ENCODE measurements at regions not wholly inside any gene's neighbourhood (a gene's known extent, or its start where the extent isn't known, plus 50 kb on each side); places are given as distances from the start of the nearest gene placed in this dataset.
A peak's percentile ranks its signal among the peaks of the same experiment; 100 is the strongest.
"Not testable (repeated sequence)": the region's sequence is repeated elsewhere in the genome, so short reads cannot be mapped to it uniquely, and the experiment has no call there.

DNA sequence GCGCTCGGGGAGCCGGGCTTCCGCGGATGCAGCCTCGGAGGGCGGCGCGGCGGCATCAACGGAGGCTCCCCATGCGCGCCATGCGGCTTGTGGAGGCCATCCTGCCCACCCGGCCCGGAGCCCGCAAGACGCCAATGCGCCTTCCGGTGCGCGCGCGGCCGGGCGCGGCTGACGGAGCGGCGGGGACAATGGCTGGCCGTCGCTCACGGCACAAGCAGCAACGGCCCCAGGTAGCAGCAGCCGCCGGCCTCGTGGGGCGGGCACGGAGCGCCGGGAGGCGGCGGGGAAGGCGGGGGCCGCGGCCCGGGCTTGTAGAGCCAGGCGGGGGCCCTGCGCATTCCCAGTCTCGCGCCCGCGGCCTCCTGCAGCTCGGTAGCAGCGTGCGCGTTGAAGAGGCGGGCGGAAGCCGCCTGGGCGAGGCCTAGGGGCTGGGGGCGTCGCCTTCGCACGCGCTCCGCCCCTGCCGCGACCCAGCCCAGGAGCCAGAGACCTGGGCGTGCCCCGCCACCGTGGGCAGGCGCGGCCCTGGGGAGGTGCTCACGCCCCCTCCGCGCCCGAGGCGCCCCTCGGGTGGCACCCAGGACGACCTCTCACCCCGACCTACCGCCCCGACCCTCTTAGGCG, 130.2 kb upstream of the PRKX start:
- not testable (repeated sequence) for DNase-seq (ENCODE audit: low read depth)

DNA sequence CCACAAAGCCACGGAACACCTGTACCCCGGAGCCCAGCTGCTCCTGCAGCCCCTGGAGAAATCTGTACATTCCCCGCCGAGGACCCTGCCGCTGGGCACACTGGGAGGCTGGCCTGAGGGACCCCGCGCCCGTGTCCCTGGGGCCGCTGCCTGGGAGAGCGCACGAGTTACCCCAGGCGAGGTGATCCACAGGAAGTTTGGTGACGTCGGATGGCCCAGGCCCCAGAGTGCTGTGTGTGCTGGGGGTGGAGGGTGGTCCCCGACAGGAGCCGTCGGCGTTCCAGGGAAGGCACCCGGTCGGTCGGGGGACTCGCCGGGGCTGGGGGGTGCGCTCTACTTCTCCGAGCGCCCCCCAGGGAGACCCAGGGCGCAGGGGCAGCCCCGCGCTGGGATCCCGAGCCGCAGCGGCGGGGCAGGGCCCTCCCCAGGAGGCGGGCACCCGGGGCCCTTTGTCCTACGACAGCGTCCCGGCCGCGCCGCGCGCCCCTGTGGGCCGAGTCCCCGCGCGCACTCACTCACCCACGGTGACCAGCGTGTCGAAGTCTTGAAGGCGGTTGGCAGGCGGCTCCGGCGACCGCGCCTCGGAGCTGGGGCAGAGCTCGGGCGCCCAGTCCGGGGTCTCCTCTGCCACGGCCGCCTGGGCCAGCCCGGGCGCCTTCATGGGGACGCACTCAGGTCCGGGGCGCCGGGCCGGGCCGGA, 129.5 kb upstream of the PRKX start:
- not testable (repeated sequence) for DNase-seq (ENCODE audit: low read depth)

DNA sequence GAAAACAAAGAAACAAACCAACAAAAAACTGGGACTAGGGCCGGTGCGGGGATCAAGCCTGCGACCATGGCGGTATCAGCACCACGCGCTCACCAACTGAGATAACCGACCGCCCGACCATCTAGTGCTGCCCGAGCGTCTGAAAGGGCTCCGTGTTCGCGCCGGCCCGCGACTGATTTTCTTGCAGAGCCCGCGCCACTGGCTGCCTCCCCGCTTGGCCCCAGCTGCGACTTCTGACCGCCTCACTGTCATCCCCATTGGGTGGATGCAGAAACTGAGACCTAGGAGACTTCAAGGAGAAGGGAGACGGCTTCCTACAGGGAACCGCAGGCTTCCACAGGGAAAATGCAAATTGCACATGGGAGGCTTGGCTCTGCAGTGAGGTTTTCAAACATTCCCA, 125.3 kb upstream of the PRKX start:
- not testable (repeated sequence) for DNase-seq (ENCODE audit: low read depth)

DNA sequence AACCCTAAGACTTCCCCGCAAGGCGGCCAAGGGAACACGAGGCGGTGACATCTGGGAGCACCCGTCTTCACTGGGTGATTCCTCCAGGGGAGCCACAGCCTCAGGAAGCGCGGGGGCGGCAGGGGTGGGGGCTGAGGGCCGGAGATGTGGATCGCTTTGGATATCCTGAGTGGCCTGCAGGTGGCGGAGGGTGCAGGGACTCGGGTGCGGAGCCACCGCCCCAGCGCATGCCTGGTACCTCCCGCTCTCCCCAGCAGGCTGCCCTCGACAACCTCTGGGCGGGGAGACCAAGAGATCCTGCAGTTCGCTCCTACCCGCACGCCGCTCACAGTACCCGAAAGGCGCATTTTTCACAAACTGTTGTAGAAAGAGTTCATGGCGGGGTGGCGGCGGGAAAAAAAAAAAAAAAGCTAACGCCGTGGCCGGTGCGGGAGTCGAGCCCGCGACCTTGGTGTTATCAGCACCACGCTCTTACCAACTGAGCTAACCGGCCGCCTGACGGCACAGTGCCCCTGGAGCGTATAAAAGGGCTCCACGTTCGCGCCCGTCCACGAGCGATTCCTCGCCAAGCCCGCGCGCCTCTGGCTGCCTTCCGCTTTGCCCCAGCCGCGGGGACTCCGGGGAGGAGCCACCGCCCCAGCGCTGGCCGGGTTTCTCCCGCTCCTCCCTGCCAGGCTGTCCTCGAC, 124.7 kb upstream of the PRKX start:
- DNase-seq (ENCODE audit: low read depth): not testable (repeated sequence)

DNA sequence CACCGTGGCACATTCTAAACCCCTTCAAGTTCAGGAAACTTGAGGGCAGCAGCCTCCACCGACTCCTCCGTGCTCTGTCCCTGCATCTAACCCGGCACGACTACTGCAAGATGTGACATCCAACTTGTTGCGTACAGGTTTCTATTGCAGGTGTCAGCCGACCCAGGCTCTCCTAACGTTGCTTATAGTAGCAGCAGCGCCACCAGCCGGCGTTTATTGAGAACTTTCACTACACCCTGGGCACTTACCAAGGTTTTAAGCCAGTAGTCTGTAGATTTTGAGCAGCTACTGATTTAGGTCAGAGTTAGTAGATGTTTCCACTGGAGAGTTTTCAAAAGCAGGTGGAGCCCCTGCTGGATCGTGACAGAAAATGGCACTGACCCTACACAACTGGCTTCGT, 123.8 kb upstream of the PRKX start:
- not testable (repeated sequence) for DNase-seq (ENCODE audit: low read depth)

DNA sequence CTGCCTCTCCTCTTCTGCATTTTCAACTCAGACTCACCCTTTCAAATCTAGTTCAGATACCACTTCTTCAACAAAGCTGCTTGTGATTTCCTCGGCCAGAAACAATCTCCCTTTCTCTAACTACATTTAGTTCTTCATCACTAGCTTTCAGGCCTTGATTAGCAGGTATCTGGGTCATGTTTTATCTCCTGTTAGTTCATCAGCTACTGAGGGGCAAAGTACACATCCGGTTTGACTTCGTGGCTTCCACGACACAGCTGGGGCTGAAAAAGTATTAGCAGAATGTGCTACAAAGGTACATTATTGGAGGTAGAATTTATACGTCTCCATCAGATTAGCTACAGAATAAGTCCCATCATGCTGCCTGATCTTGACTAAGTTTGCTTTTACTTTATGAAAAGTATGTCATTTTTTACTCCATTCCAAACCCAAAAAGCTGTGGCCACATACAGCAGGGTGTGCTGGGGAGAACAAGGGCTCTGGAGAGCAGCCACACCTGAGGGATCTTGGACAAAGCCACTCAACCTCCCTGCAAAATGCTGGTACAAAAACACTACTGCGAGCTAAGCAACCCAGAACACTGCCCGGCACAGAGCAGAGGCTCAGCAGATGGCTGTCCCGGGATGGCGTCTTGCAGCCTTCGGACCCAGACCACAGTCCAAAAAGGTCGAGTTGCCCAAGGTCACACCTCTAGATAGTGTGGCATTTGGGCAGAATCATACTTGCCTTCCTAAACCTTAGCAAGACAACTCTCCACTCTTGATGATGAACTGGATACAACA, 120.5 kb upstream of the PRKX start:
- DNase-seq (ENCODE audit: low read depth): not testable (repeated sequence)

DNA sequence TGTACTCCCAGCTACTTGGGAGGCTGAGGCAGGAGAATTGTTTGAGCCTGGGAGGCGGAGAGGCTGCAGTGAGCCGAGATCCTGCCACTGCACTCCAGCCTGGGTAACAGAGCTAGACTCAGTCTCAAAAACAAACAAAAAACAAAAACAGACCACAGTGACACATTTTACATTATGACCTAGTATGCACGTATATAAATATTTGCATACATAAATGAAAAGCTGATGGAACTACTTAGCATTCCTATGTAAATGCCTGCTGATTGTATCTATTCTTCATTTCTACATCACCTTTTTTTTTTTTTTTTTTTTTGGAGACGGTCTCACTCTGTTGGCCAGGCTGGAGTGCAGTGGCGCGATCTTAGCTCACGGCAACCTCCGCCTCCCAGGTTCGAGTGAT, 116.6 kb upstream of the PRKX start:
- not testable (repeated sequence) for DNase-seq (ENCODE audit: low read depth)

DNA sequence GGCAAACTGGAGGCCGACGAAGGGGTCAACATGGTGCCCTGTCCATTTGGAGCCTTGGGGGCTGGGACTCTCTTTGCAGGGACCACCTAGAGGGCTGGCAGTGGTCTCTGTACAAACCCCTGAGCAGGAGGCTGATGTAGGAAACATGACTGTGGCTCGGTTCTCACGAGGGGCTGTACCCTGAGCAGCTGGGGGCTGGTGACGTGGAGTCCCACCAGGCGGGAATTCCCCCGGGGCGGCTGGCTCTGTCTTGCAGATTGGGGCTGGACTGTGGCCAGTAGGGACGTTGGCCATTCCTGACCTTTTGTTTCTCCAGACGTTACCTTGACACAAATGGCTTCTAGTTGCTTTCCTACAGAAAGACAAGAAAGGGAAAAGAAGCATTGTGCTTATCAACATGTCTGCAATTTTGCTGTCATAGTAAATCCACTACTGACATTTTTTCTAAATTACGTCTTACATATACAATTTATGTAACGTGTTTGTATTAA, 115.6 kb upstream of the PRKX start:
- not testable (repeated sequence) for DNase-seq (ENCODE audit: low read depth)

DNA sequence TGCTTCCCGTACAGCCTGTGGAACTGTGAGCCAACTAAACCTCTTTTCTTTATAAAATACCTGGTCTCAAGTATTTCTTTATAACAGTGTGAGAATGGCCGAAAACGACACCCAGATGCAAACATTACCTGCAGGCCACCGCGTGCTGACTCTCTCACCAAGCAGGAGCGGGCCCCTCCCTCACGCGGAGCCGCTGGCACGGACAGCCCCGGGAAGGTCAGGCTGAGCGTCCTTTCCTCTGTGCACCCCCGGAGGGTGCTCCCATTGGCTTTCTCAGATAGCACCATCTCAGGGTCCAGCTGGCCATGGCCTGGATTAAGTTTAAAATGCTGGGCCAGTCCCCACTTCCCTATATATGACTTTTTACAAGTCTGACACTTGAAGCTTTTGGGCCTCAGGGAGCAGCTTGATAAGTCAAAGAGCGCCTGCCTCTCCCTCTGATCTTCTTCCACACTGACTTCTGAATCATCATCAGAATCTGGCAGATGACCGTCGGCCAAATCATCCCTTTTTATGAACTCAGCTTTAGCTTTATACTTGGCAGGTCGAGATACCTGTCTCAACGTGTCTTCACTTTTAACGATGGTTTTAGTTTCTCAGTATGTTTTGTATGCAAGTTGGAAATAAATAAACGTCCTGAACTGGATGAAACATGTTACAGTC, 115.1 kb upstream of the PRKX start:
- not testable (repeated sequence) for DNase-seq (ENCODE audit: low read depth)

DNA sequence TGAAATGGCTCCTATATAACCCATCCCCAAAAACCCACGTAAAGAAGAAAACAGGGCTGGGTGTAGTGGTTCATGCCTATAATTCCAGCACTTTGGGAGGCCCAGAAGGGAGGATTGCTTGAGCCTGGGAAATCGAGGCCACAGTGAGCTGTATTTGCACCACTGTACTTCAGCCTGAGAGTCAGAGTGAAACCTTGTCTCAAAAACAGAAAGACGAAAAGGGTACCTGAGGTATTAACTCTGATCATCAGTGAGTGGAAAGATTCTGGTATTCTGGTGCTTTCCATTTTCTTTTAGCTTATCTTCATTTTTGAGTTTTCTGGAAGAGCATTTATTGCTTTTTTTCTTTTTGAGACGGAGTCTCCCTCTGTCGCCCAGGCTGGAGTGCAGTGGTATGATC, 110.6 kb upstream of the PRKX start:
- DNase-seq (ENCODE audit: low read depth): not testable (repeated sequence)

DNA sequence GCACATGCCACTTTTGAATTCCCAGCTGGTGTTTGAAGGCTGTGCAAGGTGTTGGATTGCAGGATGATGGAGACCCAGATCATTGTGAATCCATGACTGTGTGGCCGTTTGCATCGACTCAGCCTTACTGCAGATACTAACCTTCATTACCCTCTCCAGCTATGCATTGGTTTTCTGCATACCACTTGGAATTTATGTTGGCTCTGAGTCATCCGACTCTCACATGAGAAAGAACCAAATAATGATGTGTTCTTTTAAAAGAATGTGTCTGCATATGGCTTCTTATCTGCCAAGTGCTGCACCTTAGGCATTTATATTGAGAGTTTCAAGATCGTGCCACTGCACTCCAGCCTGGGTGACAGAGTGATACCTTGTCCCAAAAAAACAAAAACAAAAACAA, 106.7 kb upstream of the PRKX start:
- peak; percentile 53 for DNase-seq (ENCODE audit: low read depth)

DNA sequence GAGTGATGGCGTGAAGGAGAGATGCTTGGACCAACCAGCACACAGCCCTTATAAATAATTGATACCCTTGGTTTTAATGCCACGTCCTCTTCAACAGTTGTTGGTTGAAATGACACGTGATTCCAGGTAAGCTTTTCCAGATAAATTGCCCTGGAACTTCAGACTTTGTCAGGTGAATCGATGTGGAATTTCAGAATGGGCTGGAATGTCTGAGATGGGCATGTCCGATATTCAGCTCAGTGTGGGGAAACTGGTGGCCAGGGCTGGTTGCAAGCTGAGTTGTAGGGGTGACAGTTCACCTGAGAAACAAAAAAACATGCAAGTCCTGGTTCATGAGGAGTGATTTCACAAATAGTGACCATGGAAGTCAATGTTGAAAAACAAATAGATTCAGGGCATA, 104.0 kb upstream of the PRKX start:
- DNase-seq (ENCODE audit: low read depth): not testable (repeated sequence)

DNA sequence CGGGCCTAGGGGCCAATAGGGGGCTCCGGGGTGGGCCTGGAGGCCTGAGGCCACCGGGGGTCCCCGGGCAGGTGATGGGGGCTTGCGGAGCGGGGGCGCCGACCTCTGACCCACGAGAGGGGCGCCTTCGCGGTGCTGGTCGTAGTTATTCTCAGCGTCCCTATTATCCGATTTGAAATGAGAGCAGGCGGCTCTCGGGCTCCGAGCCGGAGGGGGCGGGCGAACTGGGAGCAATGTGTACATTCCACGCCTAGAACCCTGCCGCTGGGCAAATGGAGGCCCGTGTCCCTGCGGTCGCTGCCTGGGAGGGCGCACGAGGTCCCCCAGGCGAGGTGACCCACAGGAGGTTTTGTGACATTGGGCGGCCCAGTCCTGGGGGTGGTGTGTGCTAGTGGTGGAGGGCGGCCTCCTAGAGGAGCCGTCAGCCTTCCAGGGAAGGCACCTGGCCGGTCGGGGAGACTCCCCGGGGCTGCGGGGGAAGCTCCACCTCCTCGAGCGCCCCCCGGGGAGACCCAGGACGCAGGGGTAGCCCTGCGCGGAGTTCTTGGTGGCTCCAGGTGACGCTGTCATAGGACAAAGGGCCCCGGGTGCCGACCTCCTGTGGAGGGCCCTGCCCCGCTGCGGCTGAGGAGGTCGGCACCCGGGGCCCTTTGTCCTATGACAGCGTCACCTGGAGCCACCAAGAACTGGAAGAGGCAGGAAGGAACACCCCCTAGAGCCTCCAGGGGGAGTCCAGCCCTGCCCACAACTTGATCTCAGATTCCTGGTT, 102.6 kb upstream of the PRKX start:
- DNase-seq (ENCODE audit: low read depth): peak; percentile 14

DNA sequence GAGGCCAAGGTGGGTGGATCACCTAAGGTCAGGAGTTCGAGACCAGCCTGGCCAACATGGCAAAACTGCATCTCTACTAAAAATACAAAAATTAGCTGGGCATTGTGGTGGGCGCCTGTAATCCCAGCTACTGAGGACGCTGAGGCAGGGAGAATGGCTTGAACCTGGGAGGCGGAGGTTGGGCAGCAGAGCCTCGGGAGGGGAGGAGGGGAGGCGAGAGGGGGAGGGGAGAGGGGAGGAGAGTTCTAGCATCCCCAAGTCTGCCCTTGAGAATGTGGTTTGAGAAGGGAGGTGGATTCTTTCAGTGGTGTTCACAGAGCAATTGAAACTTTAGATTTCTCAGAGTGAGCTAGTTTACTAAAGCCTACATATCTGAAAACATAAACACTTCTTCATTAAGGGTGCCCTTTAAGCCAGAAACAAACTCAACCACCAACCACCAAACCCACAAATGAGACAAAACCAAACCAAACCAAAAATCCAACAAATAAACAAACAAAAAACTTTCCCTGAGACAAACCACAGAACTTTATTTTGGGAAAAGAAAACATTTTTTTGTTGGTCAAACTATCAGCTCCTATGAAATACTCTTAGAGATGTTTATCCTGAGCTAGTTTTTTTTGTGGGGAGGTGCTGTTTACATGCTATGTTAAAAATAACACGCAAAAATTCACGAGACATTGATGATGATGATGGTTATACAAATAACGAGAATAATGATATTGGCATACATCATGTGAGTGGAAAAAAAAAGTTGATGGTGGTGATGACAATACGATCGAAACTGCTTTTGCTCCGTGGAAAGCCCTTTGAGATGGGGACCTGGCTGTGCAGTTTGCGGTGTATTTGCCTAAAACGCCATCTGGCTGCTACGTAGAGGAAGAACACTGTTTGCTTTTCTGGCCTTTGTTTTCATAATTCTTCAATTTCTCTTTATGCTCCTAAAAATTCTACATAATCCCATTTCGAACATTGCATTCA, 98.2 kb upstream of the PRKX start:
- peak; percentile 14 for DNase-seq (ENCODE audit: low read depth)

DNA sequence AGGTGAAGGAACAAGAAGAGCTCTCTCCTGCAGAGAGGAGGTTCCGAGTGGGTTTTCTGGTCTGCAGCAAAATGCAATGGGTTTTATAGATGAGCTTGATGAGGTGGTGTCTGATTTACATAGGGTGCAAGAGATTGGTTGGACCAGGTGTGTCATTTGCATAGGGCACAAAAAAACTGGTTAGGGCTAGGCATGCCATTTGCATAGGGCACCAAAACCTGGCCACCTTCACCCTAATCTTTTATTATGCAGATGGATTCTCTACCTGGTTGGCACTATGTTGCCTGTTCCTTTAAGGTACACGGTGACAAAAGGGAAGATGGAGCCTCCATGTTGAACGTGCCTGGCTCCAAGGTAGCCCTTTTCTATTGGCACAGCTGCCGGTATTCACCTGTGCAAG, 94.5 kb upstream of the PRKX start:
- DNase-seq (ENCODE audit: low read depth): no peak

DNA sequence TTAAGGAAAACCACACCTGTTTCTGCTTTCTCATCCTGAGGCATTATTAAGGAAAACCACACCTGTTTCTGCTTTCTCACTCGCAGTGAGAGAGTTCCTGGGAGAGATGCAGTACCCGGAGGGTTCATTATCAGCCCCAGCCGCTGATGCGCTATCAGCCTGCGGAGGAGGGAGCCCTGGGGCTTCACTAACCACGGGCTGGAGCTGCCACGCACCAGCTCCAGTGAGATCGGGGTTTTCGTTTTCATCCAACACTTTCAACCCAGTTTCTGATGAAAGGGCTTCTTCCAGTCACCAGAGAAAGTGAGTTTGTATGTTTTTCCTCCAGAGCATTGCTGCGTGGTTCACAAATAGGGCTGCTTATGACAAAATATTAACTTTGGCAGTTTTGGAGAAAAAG, 93.2 kb upstream of the PRKX start:
- DNase-seq (ENCODE audit: low read depth): no peak

DNA sequence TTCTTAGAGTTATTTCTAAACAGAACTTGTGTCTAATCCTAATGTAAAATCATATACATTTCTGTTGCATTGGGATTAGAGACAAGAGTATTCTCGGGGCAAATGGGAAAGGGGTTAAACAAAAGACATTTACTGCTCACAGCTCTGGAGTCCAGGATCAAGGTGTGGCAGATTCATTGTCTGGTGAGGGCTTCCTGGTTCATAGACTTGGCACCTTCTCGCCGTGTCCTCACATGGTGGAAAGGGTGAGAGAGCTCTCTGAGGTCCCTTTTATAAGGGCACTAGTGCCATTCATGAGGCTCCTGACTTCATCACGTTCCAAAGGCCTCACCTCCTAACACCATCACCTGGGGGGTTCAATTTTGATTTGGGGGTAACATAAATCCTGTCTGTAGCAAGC, 90.3 kb upstream of the PRKX start:
- DNase-seq (ENCODE audit: low read depth): no peak

DNA sequence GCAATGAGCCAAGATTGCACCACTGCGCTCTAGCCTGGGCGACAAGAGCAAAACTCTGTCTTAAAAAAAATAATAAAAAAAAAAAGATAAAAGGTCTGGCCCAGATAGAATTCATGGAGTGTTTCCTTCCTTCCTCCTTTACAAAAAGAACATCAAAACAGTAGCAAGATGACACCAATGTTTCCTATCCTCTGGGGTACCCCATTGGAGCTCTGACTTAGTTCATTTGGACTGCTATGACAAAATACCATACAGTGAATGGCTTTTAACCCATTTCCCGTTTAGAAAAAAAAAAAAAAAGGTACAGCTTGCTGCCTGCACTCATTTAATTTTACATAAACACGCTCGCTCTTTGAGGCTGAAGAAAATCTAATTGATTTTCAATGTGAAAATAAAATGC, 89.9 kb upstream of the PRKX start:
- DNase-seq (ENCODE audit: low read depth): no peak

DNA sequence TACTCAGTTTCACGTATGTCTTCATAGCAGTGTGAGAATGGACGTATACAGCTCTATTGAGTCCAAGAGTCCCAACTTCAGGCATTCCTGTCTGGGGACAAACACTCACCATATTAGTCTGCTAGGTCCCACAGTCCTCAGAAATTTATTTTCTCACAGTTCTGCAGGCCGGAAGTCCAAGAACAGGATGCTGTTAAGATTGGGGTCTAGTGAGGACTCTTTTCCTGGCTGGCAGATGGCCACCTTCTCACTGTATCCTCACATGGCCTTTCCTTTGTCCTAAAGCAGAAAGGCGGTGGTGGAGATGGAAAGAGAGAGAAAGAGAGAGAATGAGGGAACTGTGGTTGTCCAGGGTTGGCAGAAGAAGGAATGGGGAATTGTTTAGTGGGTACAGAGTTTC, 82.0 kb upstream of the PRKX start:
- DNase-seq (ENCODE audit: low read depth): not testable (repeated sequence)
